Subcutaneous abdominal adipose tissue (tissue), 5 donors: ENCODE measurements at regions not wholly inside any gene's neighbourhood (a gene's known extent, or its start where the extent isn't known, plus 50 kb on each side); places are given as distances from the start of the nearest gene placed in this dataset.
"Not testable (repeated sequence)": the region's sequence is repeated elsewhere in the genome, so short reads cannot be mapped to it uniquely, and the experiment has no call there.

Source experiments
- H3K27ac ChIP-seq: one replicate; pipeline ENCODE4 v1.7.0; 2013; ENCODE audit warnings: low read depth, mild to moderate bottlenecking, inconsistent platforms, low read length, moderate library complexity
- H3K27me3 ChIP-seq, 5 donors: one replicate each; pipeline ENCODE4 v1.7.0; 2013; ENCODE audit warnings: low read length in 5 of 5, inconsistent platforms in 1 of 5; ENCODE audit not compliant: control insufficient read depth in 5 of 5, insufficient read depth in 4 of 5
- H3K36me3 ChIP-seq, 5 donors: one replicate each; pipeline ENCODE4 v1.7.0; 2013; ENCODE audit warnings: low read length in 5 of 5; ENCODE audit not compliant: control insufficient read depth in 5 of 5, insufficient read depth in 5 of 5
- H3K4me1 ChIP-seq, 5 donors: one replicate each; pipeline ENCODE4 v1.7.0; 2013; ENCODE audit warnings: low read length in 5 of 5, mild to moderate bottlenecking in 3 of 5, moderate library complexity in 1 of 5; ENCODE audit not compliant: control insufficient read depth in 5 of 5, insufficient read depth in 5 of 5
- H3K4me3 ChIP-seq, 5 donors: one replicate each; pipeline ENCODE4 v1.7.0; 2013; ENCODE audit warnings: low read length in 5 of 5, low read depth in 1 of 5
- H3K9ac ChIP-seq, 5 donors: one replicate each; pipeline ENCODE4 v1.7.0; 2013; ENCODE audit warnings: low read length in 5 of 5, mild to moderate bottlenecking in 4 of 5, moderate library complexity in 3 of 5
- H3K9me3 ChIP-seq, 5 donors: one replicate each; pipeline ENCODE4 v1.7.0; 2013; ENCODE audit warnings: low read length in 5 of 5; ENCODE audit not compliant: control insufficient read depth in 5 of 5
- donor health status: healthy.
- donor health status: healthy.
- donor health status: healthy.
- donor health status: healthy.
- donor health status: healthy.

DNA sequence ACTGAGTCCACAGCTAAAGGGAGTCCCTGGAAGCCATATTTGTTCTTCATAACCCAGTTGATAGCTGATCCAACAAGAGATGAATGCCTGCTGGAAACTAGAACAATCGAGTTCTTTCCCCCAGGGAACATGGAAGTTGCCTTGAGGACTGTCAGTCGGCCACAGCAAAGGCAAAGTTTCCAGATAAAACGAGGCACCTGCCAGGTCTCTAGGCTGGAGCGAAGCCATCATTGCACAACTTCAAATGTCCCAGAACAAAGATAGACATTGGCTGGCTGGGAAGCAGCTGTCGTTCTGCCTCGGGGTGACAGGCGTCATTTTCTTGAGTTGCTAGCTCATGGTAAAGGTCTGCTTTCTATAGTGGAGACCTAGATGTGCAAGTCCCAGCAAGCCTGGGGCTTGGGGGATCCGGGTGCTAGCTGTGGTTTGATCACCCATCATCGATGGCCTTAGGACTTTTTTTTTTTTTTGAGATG, 184.4 kb upstream of the ZNF217 start:
- H3K27me3 ChIP-seq: no peaks in the 10 kb centered on the region
- no peaks in the 10 kb centered on the region for H3K36me3 ChIP-seq
- H3K27ac ChIP-seq: no peak overlapping the region
- no peak overlapping the region for H3K9ac ChIP-seq
- no peak overlapping the region for H3K4me3 ChIP-seq
- H3K9me3 ChIP-seq: no peaks in the 10 kb centered on the region
- H3K4me1 ChIP-seq: peaks cover 4 to 12% (median 7%) of the 10 kb centered on the region in 5 donors

- H3K36me3 ChIP-seq, H3K27me3 ChIP-seq, H3K4me3 ChIP-seq, H3K9ac ChIP-seq, H3K27ac ChIP-seq, H3K9me3 ChIP-seq: not testable (repeated sequence)
- peaks cover 4 to 12% (median 7%) of the 10 kb centered on the region in 5 donors for H3K4me1 ChIP-seq
Observed at GRCh38 chr20:53777402-53777801, 183.8 kb upstream of the ZNF217 start.

GRCh38 chr20:53776858-53777257, 183.2 kb upstream of the ZNF217 start:
- no peak overlapping the region for H3K27ac ChIP-seq
- H3K4me1 ChIP-seq: peaks cover 4 to 12% (median 7%) of the 10 kb centered on the region in 5 donors
- H3K4me3 ChIP-seq: no peak overlapping the region
- H3K9ac ChIP-seq: no peak overlapping the region
- H3K9me3 ChIP-seq: no peaks in the 10 kb centered on the region
- H3K27me3 ChIP-seq: no peaks in the 10 kb centered on the region
- H3K36me3 ChIP-seq: no peaks in the 10 kb centered on the region

DNA sequence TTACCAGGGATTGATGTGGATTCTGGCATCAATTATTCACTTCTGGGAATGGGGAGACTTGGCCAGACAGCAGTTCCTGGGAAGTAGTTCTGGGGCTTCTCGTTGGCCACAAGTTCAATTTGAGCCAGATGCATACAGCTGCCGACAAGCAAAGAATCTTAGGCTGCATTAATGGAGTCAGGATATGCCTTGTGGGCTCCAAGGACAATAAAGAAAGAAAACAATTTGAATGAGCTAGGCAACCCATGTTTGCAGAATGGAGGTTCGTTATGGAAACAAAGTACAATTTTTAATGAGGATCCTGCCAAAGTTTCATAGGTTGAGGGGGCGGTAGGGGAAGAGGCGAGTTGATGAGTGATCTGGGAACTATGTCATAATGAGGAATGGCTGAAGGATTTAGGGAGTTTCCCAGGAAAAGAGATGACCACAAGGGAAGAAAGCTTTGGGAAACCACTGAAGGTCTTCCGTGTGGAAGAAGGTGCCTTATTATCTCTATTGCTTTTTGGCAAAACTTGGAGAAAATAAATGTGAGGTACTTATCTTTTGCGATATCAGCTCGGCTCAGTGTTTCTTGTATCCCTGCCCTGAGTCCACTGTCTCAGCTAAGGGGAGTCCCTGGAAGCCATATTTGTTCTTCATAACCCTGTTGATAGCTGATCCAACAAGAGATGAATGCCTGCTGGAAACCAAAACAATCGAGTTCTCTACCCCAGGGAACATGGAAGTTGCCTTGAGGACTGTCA, 181.0 kb upstream of the ZNF217 start:
- peak overlapping the region; percentile 57 for H3K27ac ChIP-seq

DNA sequence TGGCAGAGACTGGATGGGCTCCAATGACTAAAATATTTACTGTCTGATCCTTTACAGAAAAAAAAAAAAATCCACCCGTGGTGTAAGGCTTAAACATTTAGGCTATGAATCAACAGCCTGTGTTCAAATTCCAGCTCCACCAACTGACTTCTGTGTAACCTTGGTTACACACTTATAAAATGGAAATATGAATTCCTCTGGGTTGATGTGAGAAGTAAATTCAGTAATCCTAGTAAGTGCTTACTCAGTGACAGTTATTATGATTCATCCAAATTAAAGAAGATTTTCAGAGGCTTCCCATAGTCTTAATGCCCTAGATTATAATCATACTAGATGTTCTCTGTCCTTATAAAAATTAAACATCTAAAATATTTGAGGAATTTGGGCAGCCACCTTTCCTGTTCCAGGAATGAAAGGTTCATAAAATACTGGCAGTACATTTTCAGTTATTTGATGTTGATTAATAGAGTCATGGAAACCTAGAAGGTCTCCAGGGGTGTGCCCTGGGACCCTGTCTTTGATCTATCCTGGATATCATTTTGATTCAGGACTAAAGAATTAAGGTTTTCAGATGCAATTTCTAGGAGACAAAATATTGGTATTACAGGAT, 180.3 kb upstream of the ZNF217 start:
- no peaks in the 10 kb centered on the region for H3K9me3 ChIP-seq
- no peaks in the 10 kb centered on the region for H3K36me3 ChIP-seq
- peak overlapping the region; percentile 57 for H3K27ac ChIP-seq
- peak overlapping the region in 1 of 5 donors; percentile 32 for H3K9ac ChIP-seq
- no peak overlapping the region for H3K4me3 ChIP-seq
- peaks cover 4 to 12% (median 7%) of the 10 kb centered on the region in 5 donors for H3K4me1 ChIP-seq
- no peaks in the 10 kb centered on the region for H3K27me3 ChIP-seq

More for the DNA sequence above, 181.0 kb upstream of the ZNF217 start:
- H3K36me3 ChIP-seq: no peaks in the 10 kb centered on the region
- peaks cover 4 to 12% (median 7%) of the 10 kb centered on the region in 5 donors for H3K4me1 ChIP-seq
- no peaks in the 10 kb centered on the region for H3K9me3 ChIP-seq
- no peak overlapping the region for H3K4me3 ChIP-seq
- H3K9ac ChIP-seq: no peak overlapping the region
- no peaks in the 10 kb centered on the region for H3K27me3 ChIP-seq

- not testable (repeated sequence) for H3K36me3 ChIP-seq, H3K9ac ChIP-seq, H3K27me3 ChIP-seq, H3K27ac ChIP-seq, H3K9me3 ChIP-seq, H3K4me3 ChIP-seq
- H3K4me1 ChIP-seq: peaks cover 4 to 12% (median 7%) of the 10 kb centered on the region in 5 donors
Observed at GRCh38 chr20:53773066-53773791, 179.6 kb upstream of the ZNF217 start.

GRCh38 chr20:53769041-53769440, 175.4 kb upstream of the ZNF217 start:
- Histone ChIP-seq H3K36me3 (no peaks in the 10 kb centered on the region), H3K27ac (no peak overlapping the region), H3K9me3 (no peaks in the 10 kb centered on the region), H3K4me3 (no peak overlapping the region), H3K9ac (no peak overlapping the region), H3K27me3 (no peaks in the 10 kb centered on the region), H3K4me1 (peaks cover 2 to 7% (median 4%) of the 10 kb centered on the region in 5 donors)

GRCh38 chr20:53768329-53768728, 174.7 kb upstream of the ZNF217 start:
- H3K9ac ChIP-seq: no peak overlapping the region
- H3K9me3 ChIP-seq: no peaks in the 10 kb centered on the region
- H3K27me3 ChIP-seq: no peaks in the 10 kb centered on the region
- no peaks in the 10 kb centered on the region for H3K36me3 ChIP-seq
- H3K4me1 ChIP-seq: peaks cover 0 to 2% (median 1%) of the 10 kb centered on the region in 5 donors
- H3K4me3 ChIP-seq: no peak overlapping the region
- H3K27ac ChIP-seq: no peak overlapping the region

DNA sequence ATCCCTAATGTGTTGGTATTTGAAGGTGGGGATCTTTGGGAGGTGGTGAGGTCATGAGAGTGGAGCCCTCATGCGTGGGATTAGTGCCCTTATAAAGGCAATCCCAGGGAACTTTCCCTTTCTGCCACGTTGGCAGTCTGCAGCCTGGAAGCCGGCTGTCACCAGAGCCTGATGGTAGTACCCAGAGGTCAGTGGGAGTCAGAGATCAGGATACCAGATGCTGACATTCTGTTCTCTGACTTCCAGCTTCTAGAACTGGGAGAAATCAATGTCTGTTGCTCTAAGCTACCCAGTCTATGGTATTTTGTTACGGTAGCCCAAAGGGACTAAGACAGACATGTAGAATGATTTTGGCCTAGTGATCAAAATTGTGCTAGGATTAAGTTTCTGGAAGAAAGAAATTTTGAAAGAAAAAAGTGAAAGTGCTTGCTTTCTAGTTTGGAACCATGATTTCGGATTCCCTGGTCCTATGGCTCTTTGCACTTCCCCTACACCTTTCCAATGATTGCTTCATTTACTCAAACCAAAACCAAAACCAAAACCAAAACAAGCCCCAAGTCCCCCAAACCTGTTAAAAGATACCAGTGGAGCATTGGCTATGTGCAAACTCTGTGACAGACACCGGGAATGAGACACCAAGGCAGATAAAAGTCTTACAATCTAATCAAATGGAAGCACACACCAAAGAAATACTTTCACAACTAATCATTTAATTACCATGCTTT, 173.7 kb upstream of the ZNF217 start:
- Histone ChIP-seq H3K27me3 (no peaks in the 10 kb centered on the region), H3K9me3 (no peaks in the 10 kb centered on the region), H3K36me3 (no peaks in the 10 kb centered on the region), H3K4me3 (no peak overlapping the region), H3K9ac (no peak overlapping the region), H3K4me1 (no peaks in the 10 kb centered on the region), H3K27ac (no peak overlapping the region)
